IPS-20b (cell line): ENCODE measurements at regions not wholly inside any gene's neighbourhood (a gene's known extent, or its start where the extent isn't known, plus 50 kb on each side); places are given as distances from the start of the nearest gene placed in this dataset.
"Not testable (repeated sequence)": the region's sequence is repeated elsewhere in the genome, so short reads cannot be mapped to it uniquely, and the experiment has no call there.

Source experiments
- H3K27ac ChIP-seq: one replicate; pipeline ENCODE4 v1.5.1; 2013; ENCODE audit warnings: low read length
- H3K27me3 ChIP-seq: 2 replicates; pipeline ENCODE4 v1.6.1; 2013; ENCODE audit warnings: mild to moderate bottlenecking, low read length, inconsistent platforms; ENCODE audit not compliant: insufficient read depth
- H3K36me3 ChIP-seq: 2 replicates; pipeline ENCODE4 v1.6.1; 2013; ENCODE audit warnings: low read depth, mild to moderate bottlenecking, inconsistent platforms, low read length, moderate library complexity; ENCODE audit not compliant: insufficient read depth
- H3K4me1 ChIP-seq: 2 replicates; pipeline ENCODE4 v1.6.1; 2013; ENCODE audit warnings: mild to moderate bottlenecking, control low read depth, inconsistent platforms, low read length, moderate library complexity; ENCODE audit not compliant: insufficient read depth
- H3K4me3 ChIP-seq: 2 replicates; pipeline ENCODE4 v1.5.1; 2013; ENCODE audit warnings: mild to moderate bottlenecking, low read length, inconsistent platforms
- H3K9ac ChIP-seq: 2 replicates; pipeline ENCODE4 v1.6.1; 2013; ENCODE audit warnings: low read depth, mild to moderate bottlenecking, inconsistent platforms, low read length, moderate library complexity
- H3K9me3 ChIP-seq: 2 replicates; pipeline ENCODE4 v1.6.1; 2013; ENCODE audit warnings: mild to moderate bottlenecking, low read depth, low read length, inconsistent platforms; ENCODE audit not compliant: insufficient read depth

DNA sequence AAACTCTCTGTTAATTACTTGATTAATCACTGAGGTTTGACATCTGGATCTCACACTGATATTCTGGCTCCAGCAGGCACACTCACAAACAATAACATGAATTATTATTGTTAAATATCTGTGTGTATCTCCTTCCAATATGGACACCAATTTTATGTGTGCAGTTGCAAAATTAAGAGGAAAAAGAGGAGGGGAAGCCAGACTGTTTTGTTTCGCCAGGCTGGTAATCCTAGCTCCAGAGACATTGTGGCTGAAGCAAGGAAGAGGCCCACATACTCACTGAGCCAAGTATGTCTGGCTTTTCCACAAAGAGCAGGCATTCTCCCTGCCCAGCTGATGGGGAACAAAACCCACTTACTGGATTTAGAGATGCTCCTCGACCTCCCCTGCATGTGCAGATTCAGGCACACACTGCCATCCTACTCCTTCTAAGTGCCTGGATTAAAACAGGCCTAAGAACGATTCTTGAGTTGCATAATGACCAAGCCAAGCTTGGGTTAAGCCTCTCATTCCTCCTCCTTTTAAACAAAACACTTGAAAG lies 181.9 kb downstream of the ESM1 start:
- Histone ChIP-seq H3K9me3 (peaks cover 6% of the 10 kb centered on the region), H3K9ac (no peak overlapping the region), H3K36me3 (no peaks in the 10 kb centered on the region), H3K4me3 (no peak overlapping the region), H3K27me3 (no peaks in the 10 kb centered on the region), H3K4me1 (no peaks in the 10 kb centered on the region), H3K27ac (no peak overlapping the region)

GRCh38 chr5:54799645-54800044 lies 185.7 kb downstream of the ESM1 start:
- H3K4me1 ChIP-seq, result no peaks in the 10 kb centered on the region
- no peaks in the 10 kb centered on the region for H3K36me3 ChIP-seq

GRCh38 chr5:54795777-54796176 lies 189.6 kb downstream of the ESM1 start:
- H3K36me3 ChIP-seq, result no peaks in the 10 kb centered on the region
- no peak overlapping the region for H3K9ac ChIP-seq
- H3K9me3 ChIP-seq, result no peaks in the 10 kb centered on the region
- H3K4me1 ChIP-seq, result no peaks in the 10 kb centered on the region
- H3K27ac ChIP-seq, result no peak overlapping the region
- H3K4me3 ChIP-seq, result no peak overlapping the region
- no peaks in the 10 kb centered on the region for H3K27me3 ChIP-seq

More at GRCh38 chr5:54799645-54800044, 185.7 kb downstream of the ESM1 start:
- Histone ChIP-seq H3K9me3 (no peaks in the 10 kb centered on the region), H3K9ac (no peak overlapping the region), H3K27ac (no peak overlapping the region), H3K27me3 (no peaks in the 10 kb centered on the region), H3K4me3 (no peak overlapping the region)

DNA sequence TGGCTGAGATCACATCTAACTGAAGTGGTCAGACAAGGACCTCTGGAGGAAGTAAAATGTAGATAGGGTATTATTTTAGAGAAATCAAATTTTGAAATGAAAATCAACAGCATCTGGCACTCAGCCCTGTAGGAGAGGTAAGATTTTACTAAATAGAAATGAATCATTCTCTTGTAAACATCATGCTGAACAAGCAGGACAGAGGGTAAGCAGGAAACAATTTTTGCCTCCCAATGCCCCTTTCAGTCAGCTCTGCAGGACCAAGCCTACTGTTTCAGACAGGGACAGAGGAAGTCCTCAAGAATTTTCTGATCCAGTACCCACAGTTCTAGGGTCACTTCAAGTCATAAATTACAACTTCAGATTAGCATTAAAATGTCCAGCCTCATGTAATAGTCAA lies 190.1 kb downstream of the ESM1 start:
- Histone ChIP-seq H3K9ac (no peak overlapping the region), H3K4me1 (no peaks in the 10 kb centered on the region), H3K36me3 (no peaks in the 10 kb centered on the region), H3K4me3 (no peak overlapping the region), H3K27ac (no peak overlapping the region), H3K27me3 (no peaks in the 10 kb centered on the region), H3K9me3 (no peaks in the 10 kb centered on the region)

- Histone ChIP-seq H3K4me3 (no peak overlapping the region), H3K36me3 (no peaks in the 10 kb centered on the region), H3K27me3 (no peaks in the 10 kb centered on the region), H3K4me1 (no peaks in the 10 kb centered on the region), H3K9ac (no peak overlapping the region), H3K9me3 (no peaks in the 10 kb centered on the region), H3K27ac (no peak overlapping the region)
Observed at GRCh38 chr5:54794135-54794975, 191.0 kb downstream of the ESM1 start.

DNA sequence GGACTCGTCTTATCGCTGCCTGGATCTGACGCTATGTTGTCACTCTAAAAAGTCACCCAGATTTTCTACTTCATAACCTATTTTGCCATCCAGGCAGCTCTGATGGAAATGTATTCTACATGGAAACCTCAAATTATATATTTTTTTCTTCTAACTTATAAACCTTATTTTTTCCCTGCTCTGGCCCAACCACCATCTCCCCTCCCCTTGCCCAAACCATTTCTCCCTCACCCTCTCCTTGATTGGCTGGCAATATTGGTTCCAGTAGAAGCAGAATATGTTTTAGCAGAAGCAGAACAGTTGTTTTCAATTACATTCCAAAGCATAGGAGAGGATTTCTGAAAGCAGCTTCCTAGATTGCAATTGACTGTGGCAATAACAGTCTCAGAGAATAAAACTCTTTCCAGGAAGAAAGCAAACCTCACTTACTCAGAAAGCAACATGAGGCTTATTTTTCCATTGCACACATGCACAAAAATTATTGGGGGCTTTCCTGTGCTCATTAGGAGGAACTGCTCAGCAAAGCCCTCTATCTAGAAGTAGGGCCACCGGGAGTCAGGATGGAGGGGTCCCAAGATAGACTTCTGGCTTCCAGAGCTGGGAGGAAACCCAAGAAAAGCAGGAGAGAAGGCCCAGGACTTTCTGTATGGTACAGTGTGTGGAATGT lies 191.8 kb downstream of the ESM1 start:
- Histone ChIP-seq H3K36me3 (no peaks in the 10 kb centered on the region), H3K9ac (no peak overlapping the region), H3K9me3 (no peaks in the 10 kb centered on the region), H3K4me3 (no peak overlapping the region), H3K27ac (no peak overlapping the region), H3K27me3 (no peaks in the 10 kb centered on the region), H3K4me1 (no peaks in the 10 kb centered on the region)

GRCh38 chr5:54792611-54793404 lies 192.6 kb downstream of the ESM1 start:
- no peak overlapping the region for H3K9ac ChIP-seq
- H3K27me3 ChIP-seq, result no peaks in the 10 kb centered on the region
- H3K27ac ChIP-seq, result no peak overlapping the region
- no peak overlapping the region for H3K4me3 ChIP-seq
- no peaks in the 10 kb centered on the region for H3K4me1 ChIP-seq
- H3K36me3 ChIP-seq, result no peaks in the 10 kb centered on the region
- H3K9me3 ChIP-seq, result no peaks in the 10 kb centered on the region

DNA sequence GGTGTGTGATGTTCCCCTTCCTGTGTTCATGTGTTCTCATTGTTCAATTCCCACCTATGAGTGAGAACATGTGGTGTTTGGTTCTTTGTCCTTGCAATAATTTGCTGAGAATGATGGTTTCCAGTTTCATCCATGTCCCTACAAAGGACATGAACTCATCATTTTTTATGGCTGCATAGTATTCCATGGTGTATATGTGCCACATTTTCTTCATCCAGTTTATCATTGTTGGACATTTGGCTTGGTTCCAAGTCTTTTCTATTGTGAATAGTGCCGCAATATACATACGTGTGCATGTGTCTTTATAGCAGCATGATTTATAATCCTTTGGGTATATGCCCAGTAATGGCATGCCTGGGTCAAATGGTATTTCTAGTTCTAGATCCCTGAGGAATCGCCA lies 197.5 kb downstream of the ESM1 start:
- not testable (repeated sequence) for H3K4me1 ChIP-seq, H3K9ac ChIP-seq, H3K4me3 ChIP-seq, H3K27me3 ChIP-seq, H3K36me3 ChIP-seq, H3K27ac ChIP-seq, H3K9me3 ChIP-seq

DNA sequence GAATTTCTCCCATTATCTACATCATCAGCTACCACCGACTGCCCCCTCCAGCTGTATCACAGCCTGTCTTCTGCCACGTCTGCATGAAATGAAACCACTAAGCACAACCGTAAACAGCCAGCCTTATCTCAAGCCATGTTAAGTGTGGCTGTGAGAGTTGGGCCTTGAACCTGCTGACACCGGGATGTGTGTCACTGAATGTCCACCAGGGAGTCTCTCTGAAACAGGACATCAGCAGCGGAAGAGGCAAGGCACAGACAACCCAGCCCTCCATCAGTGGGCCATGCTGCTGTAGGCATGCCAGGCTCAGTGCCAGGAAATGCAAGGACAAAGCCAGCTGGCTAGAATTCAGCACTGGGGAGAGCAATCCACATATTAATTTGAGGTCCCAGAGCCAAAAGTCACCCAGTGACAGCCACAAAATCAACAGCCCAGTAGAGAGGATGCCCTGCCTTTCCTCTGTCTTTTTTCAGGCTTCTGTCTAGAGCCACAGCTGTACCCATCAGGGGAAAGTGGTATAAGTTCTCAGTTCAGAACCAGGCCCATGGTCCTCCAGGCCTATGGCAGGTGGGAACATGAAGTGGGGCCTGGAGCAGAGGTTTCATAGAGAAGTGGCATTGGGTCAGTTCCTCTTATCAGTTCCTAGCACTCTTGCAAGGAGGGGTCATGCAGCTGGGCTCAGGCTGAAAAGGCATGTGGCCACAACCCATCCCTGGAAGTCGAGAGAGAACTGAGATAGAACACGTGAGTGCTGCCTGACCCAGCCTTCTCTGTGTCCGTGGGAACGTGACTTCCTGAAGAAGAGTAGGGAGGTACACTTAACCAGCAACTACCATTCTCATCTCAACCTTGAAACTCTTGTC lies 199.4 kb downstream of the ESM1 start:
- H3K9ac ChIP-seq, result no peak overlapping the region
- peaks cover 5% of the 10 kb centered on the region; the same call in 1 of the 2 replicates for H3K9me3 ChIP-seq
- no peaks in the 10 kb centered on the region for H3K27me3 ChIP-seq
- H3K4me1 ChIP-seq, result no peaks in the 10 kb centered on the region
- no peak overlapping the region for H3K4me3 ChIP-seq
- H3K36me3 ChIP-seq, result no peaks in the 10 kb centered on the region
- H3K27ac ChIP-seq, result no peak overlapping the region

GRCh38 chr5:54778783-54779182 lies 206.6 kb downstream of the ESM1 start:
- Histone ChIP-seq H3K4me1 (no peaks in the 10 kb centered on the region), H3K9ac (no peak overlapping the region), H3K27ac (no peak overlapping the region), H3K27me3 (no peaks in the 10 kb centered on the region), H3K36me3 (no peaks in the 10 kb centered on the region), H3K4me3 (no peak overlapping the region), H3K9me3 (peaks cover 5% of the 10 kb centered on the region; the same call in 1 of the 2 replicates)

DNA sequence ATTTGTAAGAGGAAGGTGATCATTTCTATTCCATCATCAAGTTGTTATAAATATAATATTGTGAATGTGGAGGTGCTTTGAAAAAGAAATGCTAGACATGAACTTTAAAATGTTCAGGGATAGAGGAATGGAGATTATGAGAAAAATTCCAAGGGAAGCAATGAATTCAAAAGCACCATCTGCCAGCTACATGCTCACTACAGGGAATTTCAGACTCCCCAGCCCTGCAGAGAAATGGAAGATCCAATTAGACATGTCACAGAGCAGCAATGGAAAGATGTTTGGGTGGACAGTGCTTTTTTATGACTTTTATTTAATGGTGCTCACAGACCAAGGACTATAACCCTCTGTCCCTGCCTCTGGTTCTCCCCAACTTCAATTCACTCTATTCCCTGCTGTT lies 209.7 kb downstream of the ESM1 start:
- Histone ChIP-seq H3K27me3 (no peaks in the 10 kb centered on the region), H3K36me3 (no peaks in the 10 kb centered on the region), H3K4me1 (no peaks in the 10 kb centered on the region), H3K9ac (no peak overlapping the region), H3K27ac (no peak overlapping the region), H3K4me3 (no peak overlapping the region), H3K9me3 (no peaks in the 10 kb centered on the region)
